Body of pancreas (tissue), 4 donors: ENCODE measurements at regions not wholly inside any gene's neighbourhood (a gene's known extent, or its start where the extent isn't known, plus 50 kb on each side); places are given as distances from the start of the nearest gene placed in this dataset.

Experiments used
- ATAC-seq: fragments of 150-250 bp; one replicate; pipeline ENCODE4 v1.9.1; 2016
- DNase-seq, 4 donors: peaks; one replicate each; pipeline ENCODE4 v3.0.0-alpha.2; 2019
- H3K27ac ChIP-seq, 4 donors: fragments of 200-600 bp; sonication (generic); 1 replicate in 3 of 4; 2 replicates in 1 of 4; pipeline versions ENCODE4 v1.5.1 to v1.6.1; 2016 to 2019; ENCODE audit warnings: mild to moderate bottlenecking in 1 of 4, mixed read lengths in 1 of 4, moderate library complexity in 1 of 4
- H3K27me3 ChIP-seq, 2 donors: fragments of 200-600 bp; sonication (generic); one replicate each; pipeline ENCODE4 v1.6.0; 2016; ENCODE audit warnings: mild to moderate bottlenecking in 1 of 2
- H3K36me3 ChIP-seq, 2 donors: fragments of 200-600 bp; sonication (generic); replicated peaks in 1 of 2; 2 replicates each; pipeline ENCODE4 v1.5.1; 2016; ENCODE audit warnings: low read depth in 2 of 2; ENCODE audit not compliant: insufficient read depth in 1 of 2
- H3K4me1 ChIP-seq: fragments of 200-600 bp; sonication (generic); one replicate; pipeline ENCODE4 v1.6.0; 2016
- H3K4me3 ChIP-seq, 2 donors: fragments of 200-600 bp; sonication (generic); 1 replicate in 1 of 2; 2 replicates in 1 of 2; pipeline ENCODE4 v1.5.1; 2016 to 2019
- H3K9me3 ChIP-seq, 3 donors: fragments of 200-600 bp; sonication (generic); 1 replicate in 2 of 3; 2 replicates in 1 of 3; pipeline ENCODE4 v1.5.1; 2016
- POLR2A ChIP-seq, 3 donors: fragments of 450-650 bp; IDR thresholded peaks; one replicate each; pipeline ENCODE4 v1.6.1; 2016; ENCODE audit warnings: antibody characterized with exemption in 3 of 3, mild to moderate bottlenecking in 2 of 3
- WGBS, 2 donors: methylation state at CpG; one replicate each; pipeline ENCODE4 v1.1.5; 2017; 5-methylcytosine and 5-hydroxymethylcytosine counted together
- intact Hi-C: fragments of 100-400 bp; cut with DNase I; formaldehyde crosslinking; loops from one replicate; pipeline ENCODE4 v1.15.1; 2023
- TF ChIP-seq, protein P1 (sequence below), 7 experiments: fragments of 450-650 bp in 4 of 7; fragments of 200-600 bp in 3 of 7; sonication (generic) in 3 of 7; IDR thresholded peaks; one replicate each; pipeline ENCODE4 v1.5.1; 2016 to 2019; ENCODE audit warnings: antibody characterized with exemption in 7 of 7

DNA sequence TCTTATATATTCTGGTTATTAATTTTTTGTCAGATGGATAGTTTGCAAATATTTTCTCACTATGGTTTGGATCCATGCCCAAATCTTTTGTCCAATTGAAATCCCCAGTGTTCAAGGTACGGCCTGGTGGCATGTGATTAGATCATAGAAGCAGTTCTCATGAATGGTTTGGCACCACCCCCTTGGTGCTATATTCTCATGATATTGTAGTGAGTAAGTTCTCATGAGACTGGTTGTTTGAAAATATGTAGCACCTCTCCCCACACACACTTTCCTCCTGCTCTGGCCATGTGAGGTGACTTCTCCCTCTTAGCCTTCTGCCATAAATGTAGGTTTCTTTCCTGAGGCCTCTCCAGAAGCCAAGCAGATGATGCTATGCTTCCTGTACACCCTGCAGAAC is 107.7 kb upstream of the KYNU start:
- no peak overlapping the region for H3K4me3 ChIP-seq
- peaks cover 0 to 10% (median 0%) of the 10 kb centered on the region in 3 donors for H3K9me3 ChIP-seq
- H3K36me3 ChIP-seq, result no peaks in the 10 kb centered on the region
- DNase-seq (no peak), ATAC-seq (no peak)
- no peaks in the 10 kb centered on the region for H3K4me1 ChIP-seq
- H3K27ac ChIP-seq, result no peak overlapping the region
- intact Hi-C loops, result no loop called here
- no peak for TF ChIP-seq POLR2A (IDR thresholded peaks at IDR 0.05)
- H3K27me3 ChIP-seq, result no peaks in the 10 kb centered on the region
- WGBS, 2 donors, result 62 to 66% methylated on average over 1 of the region's 1 CpG

- intact Hi-C loops, result no loop called here
- Histone ChIP-seq H3K27ac (no peak overlapping the region), H3K4me1 (no peaks in the 10 kb centered on the region), H3K36me3 (no peaks in the 10 kb centered on the region), H3K4me3 (no peak overlapping the region), H3K27me3 (no peaks in the 10 kb centered on the region), H3K9me3 (peaks cover 0 to 10% (median 0%) of the 10 kb centered on the region in 3 donors)
- ATAC-seq (no peak), DNase-seq (no peak)
- TF ChIP-seq, protein P1, sequence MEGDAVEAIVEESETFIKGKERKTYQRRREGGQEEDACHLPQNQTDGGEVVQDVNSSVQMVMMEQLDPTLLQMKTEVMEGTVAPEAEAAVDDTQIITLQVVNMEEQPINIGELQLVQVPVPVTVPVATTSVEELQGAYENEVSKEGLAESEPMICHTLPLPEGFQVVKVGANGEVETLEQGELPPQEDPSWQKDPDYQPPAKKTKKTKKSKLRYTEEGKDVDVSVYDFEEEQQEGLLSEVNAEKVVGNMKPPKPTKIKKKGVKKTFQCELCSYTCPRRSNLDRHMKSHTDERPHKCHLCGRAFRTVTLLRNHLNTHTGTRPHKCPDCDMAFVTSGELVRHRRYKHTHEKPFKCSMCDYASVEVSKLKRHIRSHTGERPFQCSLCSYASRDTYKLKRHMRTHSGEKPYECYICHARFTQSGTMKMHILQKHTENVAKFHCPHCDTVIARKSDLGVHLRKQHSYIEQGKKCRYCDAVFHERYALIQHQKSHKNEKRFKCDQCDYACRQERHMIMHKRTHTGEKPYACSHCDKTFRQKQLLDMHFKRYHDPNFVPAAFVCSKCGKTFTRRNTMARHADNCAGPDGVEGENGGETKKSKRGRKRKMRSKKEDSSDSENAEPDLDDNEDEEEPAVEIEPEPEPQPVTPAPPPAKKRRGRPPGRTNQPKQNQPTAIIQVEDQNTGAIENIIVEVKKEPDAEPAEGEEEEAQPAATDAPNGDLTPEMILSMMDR (IDR thresholded peaks at IDR 0.05), result no peak
- no peak for TF ChIP-seq POLR2A (IDR thresholded peaks at IDR 0.05)
These were observed 109.6 kb upstream of the KYNU start for GRCh38 chr2:142767847-142768246.

GRCh38 chr2:142758973-142759372 is 118.5 kb upstream of the KYNU start:
- ATAC-seq (no peak), DNase-seq (no peak)
- Histone ChIP-seq H3K36me3 (no peaks in the 10 kb centered on the region), H3K4me1 (no peaks in the 10 kb centered on the region), H3K9me3 (no peaks in the 10 kb centered on the region), H3K27ac (no peak overlapping the region), H3K4me3 (no peak overlapping the region), H3K27me3 (no peaks in the 10 kb centered on the region)
- 44 to 53% methylated on average over 3 of the region's 3 CpGs for WGBS, 2 donors
- no peak for TF ChIP-seq POLR2A (IDR thresholded peaks at IDR 0.05)
- TF ChIP-seq, protein P1 (IDR thresholded peaks at IDR 0.05), result no peak
- intact Hi-C loops, result no loop called here

DNA sequence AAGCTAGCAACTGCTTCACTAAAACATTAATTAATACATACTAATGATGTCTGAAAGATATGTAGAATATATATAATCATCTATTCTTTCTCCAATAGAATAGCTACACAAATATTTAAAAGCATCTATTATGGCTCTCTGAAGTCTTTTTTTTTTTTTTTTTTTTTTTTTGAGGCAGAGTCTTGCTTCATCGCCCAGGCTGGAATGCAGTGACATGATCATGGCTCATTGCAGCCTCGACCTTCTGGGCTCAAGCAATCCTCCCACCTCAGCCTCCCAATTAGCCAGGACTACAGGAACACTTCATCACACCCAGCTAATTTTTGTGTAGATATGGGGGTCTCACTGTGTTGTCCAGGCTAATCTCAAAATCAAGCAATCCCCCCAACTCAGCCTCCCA is 120.4 kb upstream of the KYNU start:
- WGBS, 2 donors, result 41 to 45% methylated on average over 2 of the region's 2 CpGs
- ATAC-seq (no peak), DNase-seq (no peak)

GRCh38 chr2:142756430-142756829 is 121.0 kb upstream of the KYNU start:
- Histone ChIP-seq H3K27me3 (no peaks in the 10 kb centered on the region), H3K4me1 (no peaks in the 10 kb centered on the region), H3K36me3 (no peaks in the 10 kb centered on the region), H3K9me3 (no peaks in the 10 kb centered on the region), H3K4me3 (no peak overlapping the region), H3K27ac (no peak overlapping the region)
- DNase-seq (no peak), ATAC-seq (no peak)
- no peak for TF ChIP-seq POLR2A (IDR thresholded peaks at IDR 0.05)
- TF ChIP-seq, protein P1 (IDR thresholded peaks at IDR 0.05), result no peak
- intact Hi-C loops, result no loop called here
- WGBS, 2 donors, result 42 to 61% methylated on average over 2 of the region's 2 CpGs

More for the DNA sequence above, 120.4 kb upstream of the KYNU start:
- Histone ChIP-seq H3K36me3 (no peaks in the 10 kb centered on the region), H3K4me1 (no peaks in the 10 kb centered on the region), H3K9me3 (no peaks in the 10 kb centered on the region), H3K4me3 (no peak overlapping the region), H3K27me3 (no peaks in the 10 kb centered on the region), H3K27ac (no peak overlapping the region)
- intact Hi-C loops, result no loop called here
- TF ChIP-seq, protein P1 (IDR thresholded peaks at IDR 0.05), result no peak
- no peak for TF ChIP-seq POLR2A (IDR thresholded peaks at IDR 0.05)
